MM.1S (cell line): ENCODE measurements at regions not wholly inside any gene's neighbourhood (a gene's known extent, or its start where the extent isn't known, plus 50 kb on each side); places are given as distances from the start of the nearest gene placed in this dataset.

ENCODE experiments used
- DNase-seq: peaks from one replicate; pipeline ENCODE4 v3.0.0-alpha.2; 2015
- H2AFZ ChIP-seq: fragments of 300-600 bp; sonication (generic); 2 replicates; pipeline ENCODE4 v1.6.0; 2016; ENCODE audit warnings: antibody characterized with exemption, low read length
- H3F3A ChIP-seq: fragments of 300-600 bp; sonication (generic); 2 replicates; pipeline ENCODE4 v1.6.1; 2016; ENCODE audit warnings: mild to moderate bottlenecking, antibody characterized with exemption, low read length, moderate library complexity, mixed read lengths; ENCODE audit not compliant: insufficient read depth
- H3K27ac ChIP-seq: fragments of 300-600 bp; sonication (generic); 2 replicates; pipeline ENCODE4 v1.5.1; 2016; ENCODE audit warnings: mild to moderate bottlenecking, low read length
- H3K27me3 ChIP-seq: fragments of 300-600 bp; sonication (generic); replicated peaks from 2 replicates; pipeline ENCODE4 v1.6.0; 2016; ENCODE audit warnings: low read length; ENCODE audit not compliant: insufficient read depth
- H3K36me3 ChIP-seq: fragments of 300-600 bp; sonication (generic); replicated peaks from 2 replicates; pipeline ENCODE4 v1.6.1; 2016; ENCODE audit warnings: mild to moderate bottlenecking, low read length, mixed read lengths; ENCODE audit not compliant: insufficient read depth
- H3K4me1 ChIP-seq: fragments of 300-600 bp; sonication (generic); 2 replicates; pipeline ENCODE4 v1.6.1; 2016; ENCODE audit warnings: low read length, mixed read lengths
- H3K4me2 ChIP-seq: fragments of 300-600 bp; sonication (generic); 2 replicates; pipeline ENCODE4 v1.6.0; 2016; ENCODE audit warnings: low read depth, low read length
- H3K4me3 ChIP-seq: fragments of 300-600 bp; sonication (generic); 2 replicates; pipeline ENCODE4 v1.5.1; 2016; ENCODE audit warnings: low read length, mixed read lengths
- H3K79me2 ChIP-seq: fragments of 300-600 bp; sonication (generic); 2 replicates; pipeline ENCODE4 v1.6.1; 2016; ENCODE audit warnings: mixed run types, low read length, mixed read lengths
- H3K9ac ChIP-seq: fragments of 300-600 bp; sonication (generic); 2 replicates; pipeline ENCODE4 v1.6.1; 2016; ENCODE audit warnings: low read length, mixed read lengths
- H3K9me2 ChIP-seq: fragments of 300-600 bp; sonication (generic); replicated peaks from 2 replicates; pipeline ENCODE4 v1.6.1; 2016; ENCODE audit warnings: mild to moderate bottlenecking, low read length, mixed read lengths; ENCODE audit not compliant: insufficient read depth
- H3K9me3 ChIP-seq: fragments of 300-600 bp; sonication (generic); replicated peaks from 2 replicates; pipeline ENCODE4 v1.6.1; 2016; ENCODE audit warnings: mild to moderate bottlenecking, low read length, mixed read lengths; ENCODE audit not compliant: insufficient read depth
- H4K20me1 ChIP-seq: fragments of 300-600 bp; sonication (generic); 2 replicates; pipeline ENCODE4 v1.6.1; 2016; ENCODE audit warnings: mild to moderate bottlenecking, low read length, moderate library complexity, mixed read lengths; ENCODE audit not compliant: insufficient read depth
- CTCF ChIP-seq: fragments of 300-600 bp; sonication (generic); IDR thresholded peaks from 2 replicates; pipeline ENCODE4 v1.5.1; 2016; ENCODE audit warnings: antibody characterized with exemption, low read length, mixed read lengths
- EZH2 ChIP-seq: fragments of 300-600 bp; sonication (generic); optimal IDR thresholded peaks from 2 replicates; pipeline ENCODE3; 2017; ENCODE audit warnings: low read depth, mild to moderate bottlenecking, antibody characterized with exemption, low read length, mixed read lengths
- EZH2phosphoT487 ChIP-seq: fragments of 300-600 bp; sonication (generic); IDR thresholded peaks from 2 replicates; pipeline ENCODE4 v1.6.1; 2018; ENCODE audit warnings: antibody characterized with exemption, low read length

GRCh38 chr18:30616414-30616813, 426.1 kb downstream of the DSC3 start:
- DNase-seq, result no peak
- Histone ChIP-seq H2AFZ (no peak overlapping the region), H4K20me1 (no peaks in the 10 kb centered on the region), H3K4me2 (no peak overlapping the region), H3F3A (no peaks in the 10 kb centered on the region), H3K9ac (no peak overlapping the region), H3K9me3 (no peaks in the 10 kb centered on the region), H3K79me2 (no peaks in the 10 kb centered on the region), H3K27ac (no peak overlapping the region), H3K4me1 (no peaks in the 10 kb centered on the region), H3K36me3 (no peaks in the 10 kb centered on the region), H3K9me2 (no peaks in the 10 kb centered on the region), H3K27me3 (no peaks in the 10 kb centered on the region), H3K4me3 (no peak overlapping the region)
- no peak for TF ChIP-seq EZH2
- TF ChIP-seq CTCF, result no peak
- TF ChIP-seq EZH2phosphoT487, result no peak

- H4K20me1 ChIP-seq, result no peaks in the 10 kb centered on the region
- no peak overlapping the region for H3K4me3 ChIP-seq
- H3K9me3 ChIP-seq, result no peaks in the 10 kb centered on the region
- no peaks in the 10 kb centered on the region for H3K27me3 ChIP-seq
- no peak for DNase-seq
- H3K9ac ChIP-seq, result no peak overlapping the region
- no peaks in the 10 kb centered on the region for H3K9me2 ChIP-seq
- H3K4me2 ChIP-seq, result no peak overlapping the region
- H3K79me2 ChIP-seq, result no peaks in the 10 kb centered on the region
- H3K27ac ChIP-seq, result no peak overlapping the region
- H3F3A ChIP-seq, result no peaks in the 10 kb centered on the region
- no peak for TF ChIP-seq EZH2phosphoT487
- no peak for TF ChIP-seq CTCF
- TF ChIP-seq EZH2, result no peak
- H3K36me3 ChIP-seq, result no peaks in the 10 kb centered on the region
- H3K4me1 ChIP-seq, result no peaks in the 10 kb centered on the region
- H2AFZ ChIP-seq, result no peak overlapping the region
Measured at GRCh38 chr18:30613467-30613801, 429.1 kb downstream of the DSC3 start.

GRCh38 chr18:30601541-30601940, 441.0 kb downstream of the DSC3 start:
- no peaks in the 10 kb centered on the region for H3K9me2 ChIP-seq
- no peaks in the 10 kb centered on the region for H4K20me1 ChIP-seq
- TF ChIP-seq EZH2phosphoT487 (no peak), CTCF (no peak), EZH2 (no peak)
- no peak overlapping the region for H2AFZ ChIP-seq
- no peaks in the 10 kb centered on the region for H3F3A ChIP-seq
- no peak overlapping the region for H3K4me3 ChIP-seq
- H3K27ac ChIP-seq, result no peak overlapping the region
- H3K4me1 ChIP-seq, result no peaks in the 10 kb centered on the region
- no peak overlapping the region for H3K9ac ChIP-seq
- H3K4me2 ChIP-seq, result no peak overlapping the region
- no peaks in the 10 kb centered on the region for H3K27me3 ChIP-seq
- H3K36me3 ChIP-seq, result no peaks in the 10 kb centered on the region
- no peak for DNase-seq
- no peaks in the 10 kb centered on the region for H3K79me2 ChIP-seq
- H3K9me3 ChIP-seq, result no peaks in the 10 kb centered on the region

GRCh38 chr18:30597202-30597601, 445.3 kb downstream of the DSC3 start:
- H3K9me3 ChIP-seq, result no peaks in the 10 kb centered on the region
- no peaks in the 10 kb centered on the region for H3F3A ChIP-seq
- no peak overlapping the region for H2AFZ ChIP-seq
- no peaks in the 10 kb centered on the region for H3K36me3 ChIP-seq
- no peak overlapping the region for H3K9ac ChIP-seq
- no peak for DNase-seq
- H4K20me1 ChIP-seq, result no peaks in the 10 kb centered on the region
- no peak overlapping the region for H3K27ac ChIP-seq
- no peaks in the 10 kb centered on the region for H3K4me1 ChIP-seq
- H3K27me3 ChIP-seq, result no peaks in the 10 kb centered on the region
- H3K4me2 ChIP-seq, result no peak overlapping the region
- H3K4me3 ChIP-seq, result no peak overlapping the region
- no peaks in the 10 kb centered on the region for H3K9me2 ChIP-seq
- H3K79me2 ChIP-seq, result no peaks in the 10 kb centered on the region
- TF ChIP-seq CTCF, result no peak
- TF ChIP-seq EZH2, result no peak
- TF ChIP-seq EZH2phosphoT487, result no peak
